ENCODE measurements at regions not wholly inside any gene's neighbourhood (a gene's known extent, or its start where the extent isn't known, plus 50 kb on each side); places are given as distances from the start of the nearest gene placed in this dataset.
"Not testable (repeated sequence)": the region's sequence is repeated elsewhere in the genome, so short reads cannot be mapped to it uniquely, and the experiment has no call there.

GRCh38 chr7:96819111-96819700, 109.6 kb upstream of the SEM1 start:
- Histone ChIP-seq H3K4me3 (no peak overlapping the region), H3K9ac (ENCODE audit: insufficient read depth in 1 of 2, low read length in 2 of 2) (no peak overlapping the region), H3K36me3 (ENCODE audit: control insufficient read depth in 4 of 4, insufficient read depth in 4 of 4, low read length in 4 of 4) (no peaks in the 10 kb centered on the region), H3K27me3 (ENCODE audit: control insufficient read depth in 3 of 3, insufficient read depth in 3 of 3, low read length in 2 of 3) (no peaks in the 10 kb centered on the region), H3K4me1 (ENCODE audit: control insufficient read depth in 5 of 5, insufficient read depth in 5 of 5, low read length in 5 of 5) (no peaks in the 10 kb centered on the region), H3K9me3 (ENCODE audit: control insufficient read depth in 4 of 4, insufficient read depth in 3 of 4, low read length in 3 of 4) (peaks cover 0 to 4% (median under 1%) of the 10 kb centered on the region in 4 donors), H3K27ac (ENCODE audit: low read depth in 1 of 2, low read length in 1 of 2) (no peak overlapping the region)
- DNase-seq (no peak), ATAC-seq (ENCODE audit: insufficient read depth, low FRiP score) (no peak)
- 44 to 73% methylated on average over 1 of the region's 1 CpG for WGBS, 2 donors
- TF ChIP-seq CTCF (IDR thresholded peaks at IDR 0.05; ENCODE audit: control extremely low read depth, extremely low read depth): no peak

- not testable (repeated sequence) for H3K4me3 ChIP-seq; DNase-seq; H3K4me1 ChIP-seq (ENCODE audit: control insufficient read depth in 5 of 5, insufficient read depth in 5 of 5, low read length in 5 of 5); H3K27me3 ChIP-seq (ENCODE audit: control insufficient read depth in 3 of 3, insufficient read depth in 3 of 3, low read length in 2 of 3); H3K9me3 ChIP-seq (ENCODE audit: control insufficient read depth in 4 of 4, insufficient read depth in 3 of 4, low read length in 3 of 4); H3K9ac ChIP-seq (ENCODE audit: insufficient read depth in 1 of 2, low read length in 2 of 2); H3K36me3 ChIP-seq (ENCODE audit: control insufficient read depth in 4 of 4, insufficient read depth in 4 of 4, low read length in 4 of 4); ATAC-seq (ENCODE audit: insufficient read depth, low FRiP score); H3K27ac ChIP-seq (ENCODE audit: low read depth in 1 of 2, low read length in 1 of 2)
- WGBS, 2 donors: 98 to 100% methylated on average over 1 of the region's 1 CpG
Observed at GRCh38 chr7:96821131-96821530, 111.5 kb upstream of the SEM1 start.

GRCh38 chr7:96822824-96823223, 113.2 kb upstream of the SEM1 start:
- DNase-seq: no peak
- H3K4me1 ChIP-seq (ENCODE audit: control insufficient read depth in 5 of 5, insufficient read depth in 5 of 5, low read length in 5 of 5): no peaks in the 10 kb centered on the region
- H3K9ac ChIP-seq (ENCODE audit: insufficient read depth in 1 of 2, low read length in 2 of 2): no peak overlapping the region
- H3K27me3 ChIP-seq (ENCODE audit: control insufficient read depth in 3 of 3, insufficient read depth in 3 of 3, low read length in 2 of 3): no peaks in the 10 kb centered on the region
- no peak for ATAC-seq (ENCODE audit: insufficient read depth, low FRiP score)
- TF ChIP-seq CTCF (IDR thresholded peaks at IDR 0.05; ENCODE audit: control extremely low read depth, extremely low read depth): no peak
- H3K36me3 ChIP-seq (ENCODE audit: control insufficient read depth in 4 of 4, insufficient read depth in 4 of 4, low read length in 4 of 4): no peaks in the 10 kb centered on the region
- no peak overlapping the region for H3K4me3 ChIP-seq
- H3K27ac ChIP-seq (ENCODE audit: low read depth in 1 of 2, low read length in 1 of 2): no peak overlapping the region
- H3K9me3 ChIP-seq (ENCODE audit: control insufficient read depth in 4 of 4, insufficient read depth in 3 of 4, low read length in 3 of 4): peaks cover 0 to 1% (median 0%) of the 10 kb centered on the region in 4 donors
- WGBS, 2 donors: 76 to 87% methylated on average over 2 of the region's 2 CpGs

- no peak overlapping the region for H3K4me3 ChIP-seq
- no peak overlapping the region for H3K27ac ChIP-seq (ENCODE audit: low read depth in 1 of 2, low read length in 1 of 2)
- no peak for ATAC-seq (ENCODE audit: insufficient read depth, low FRiP score)
- peaks cover 0 to 1% (median 0%) of the 10 kb centered on the region in 4 donors for H3K9me3 ChIP-seq (ENCODE audit: control insufficient read depth in 4 of 4, insufficient read depth in 3 of 4, low read length in 3 of 4)
- no peaks in the 10 kb centered on the region for H3K27me3 ChIP-seq (ENCODE audit: control insufficient read depth in 3 of 3, insufficient read depth in 3 of 3, low read length in 2 of 3)
- DNase-seq: no peak
- H3K36me3 ChIP-seq (ENCODE audit: control insufficient read depth in 4 of 4, insufficient read depth in 4 of 4, low read length in 4 of 4): no peaks in the 10 kb centered on the region
- no peak for TF ChIP-seq CTCF (IDR thresholded peaks at IDR 0.05; ENCODE audit: control extremely low read depth, extremely low read depth)
- no peaks in the 10 kb centered on the region for H3K4me1 ChIP-seq (ENCODE audit: control insufficient read depth in 5 of 5, insufficient read depth in 5 of 5, low read length in 5 of 5)
- no peak overlapping the region for H3K9ac ChIP-seq (ENCODE audit: insufficient read depth in 1 of 2, low read length in 2 of 2)
- WGBS, 2 donors: 73 to 80% methylated on average over 4 of the region's 4 CpGs
Observed at GRCh38 chr7:96823274-96823673, 113.6 kb upstream of the SEM1 start.

Measured in lung (tissue), 11 donors.